ENCODE measurements at regions not wholly inside any gene's neighbourhood (a gene's known extent, or its start where the extent isn't known, plus 50 kb on each side); places are given as distances from the start of the nearest gene placed in this dataset.

- no peak for TF ChIP-seq EZH2 (IDR thresholded peaks at IDR 0.05; ENCODE audit: borderline replicate concordance, low read depth, low read length, severe bottlenecking)
- no peak for TF ChIP-seq POLR2AphosphoS5 (IDR thresholded peaks at IDR 0.05; ENCODE audit: insufficient read depth, low read depth, low read length)
- no peak for TF ChIP-seq POLR2A (IDR thresholded peaks at IDR 0.05; ENCODE audit: low read depth, low read length)
- TF ChIP-seq, protein P1, sequence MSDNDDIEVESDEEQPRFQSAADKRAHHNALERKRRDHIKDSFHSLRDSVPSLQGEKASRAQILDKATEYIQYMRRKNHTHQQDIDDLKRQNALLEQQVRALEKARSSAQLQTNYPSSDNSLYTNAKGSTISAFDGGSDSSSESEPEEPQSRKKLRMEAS (IDR thresholded peaks at IDR 0.05; ENCODE audit: insufficient read depth, insufficient read length), result no peak
- TF ChIP-seq CTCF (IDR thresholded peaks at IDR 0.05; ENCODE audit: extremely low read depth in 1 of 2, insufficient read depth in 1 of 2, low read depth in 1 of 2, low read length in 2 of 2), result no peak
Observed at GRCh38 chr2:128535953-128536352, 217.3 kb upstream of the HS6ST1 start.
